Thymus (tissue), 11 donors: ENCODE measurements at regions not wholly inside any gene's neighbourhood (a gene's known extent, or its start where the extent isn't known, plus 50 kb on each side); places are given as distances from the start of the nearest gene placed in this dataset.
A peak's percentile ranks its signal among the peaks of the same experiment; 100 is the strongest.

Experiments used
- DNase-seq, 9 donors: peaks; one replicate each; pipeline ENCODE4 v3.0.0-alpha.2; 2013; ENCODE audit warnings: low spot score in 9 of 9, low read depth in 6 of 9, missing footprints in 1 of 9
- H3K27ac ChIP-seq, 2 donors: one replicate each; pipeline ENCODE4 v1.5.1; 2013; ENCODE audit warnings: control low read depth in 1 of 2, low read depth in 1 of 2, low read length in 1 of 2, mild to moderate bottlenecking in 1 of 2, moderate library complexity in 1 of 2
- H3K27me3 ChIP-seq, 2 donors: one replicate each; pipeline ENCODE4 v1.5.1; 2013; ENCODE audit warnings: low read length in 1 of 2; ENCODE audit not compliant: control insufficient read depth in 2 of 2, insufficient read depth in 1 of 2
- H3K36me3 ChIP-seq, 2 donors: one replicate each; pipeline ENCODE4 v1.5.1; 2013; ENCODE audit warnings: low read length in 1 of 2, mild to moderate bottlenecking in 1 of 2, moderate library complexity in 1 of 2; ENCODE audit not compliant: control insufficient read depth in 2 of 2, insufficient read depth in 2 of 2
- H3K4me1 ChIP-seq, 2 donors: one replicate each; pipeline ENCODE4 v1.5.1; 2013; ENCODE audit warnings: low read length in 2 of 2; ENCODE audit not compliant: control insufficient read depth in 2 of 2, insufficient read depth in 2 of 2
- H3K4me3 ChIP-seq, 2 donors: one replicate each; pipeline ENCODE4 v1.5.1; 2013; ENCODE audit warnings: low read length in 2 of 2, control low read depth in 1 of 2, mild to moderate bottlenecking in 1 of 2
- H3K9me3 ChIP-seq, 2 donors: one replicate each; pipeline ENCODE4 v1.5.1; 2013; ENCODE audit warnings: low read length in 1 of 2, mild to moderate bottlenecking in 1 of 2; ENCODE audit not compliant: control insufficient read depth in 2 of 2, insufficient read depth in 1 of 2
- WGBS: extraction: QIAGEN DNeasy Blood & Tissue Kit; methylation state at CpG from one replicate; pipeline ENCODE4 v1.1.7; 2013; 5-methylcytosine and 5-hydroxymethylcytosine counted together
- donor health status: healthy.

DNA sequence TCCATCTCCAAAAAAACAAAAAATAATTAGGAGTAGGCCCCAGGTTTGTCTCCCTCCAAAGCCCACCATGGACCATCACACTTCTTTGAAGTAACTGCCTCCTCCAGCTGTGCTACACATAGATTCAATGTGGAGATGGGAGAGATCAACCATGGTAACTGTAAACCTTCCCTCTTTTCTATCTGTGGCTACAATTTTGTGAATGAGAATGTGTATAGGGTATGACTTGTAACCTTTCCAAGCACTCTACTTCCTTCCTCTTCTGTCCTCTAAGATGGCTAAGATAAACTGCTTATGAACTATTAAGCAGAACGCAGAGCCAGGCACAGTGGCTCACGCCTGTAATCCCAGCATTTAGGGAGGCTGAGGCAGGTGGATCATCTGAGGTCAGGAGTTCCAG is 55.5 kb upstream of the ATP11B start:
- Histone ChIP-seq H3K9me3 (no peaks in the 10 kb centered on the region), H3K4me3 (no peak overlapping the region), H3K4me1 (no peaks in the 10 kb centered on the region), H3K36me3 (no peaks in the 10 kb centered on the region), H3K27me3 (peaks cover 2 to 3% of the 10 kb centered on the region in 2 donors), H3K27ac (no peak overlapping the region)
- WGBS: 55% methylated on average over 2 of the region's 2 CpGs
- no peak for DNase-seq

DNA sequence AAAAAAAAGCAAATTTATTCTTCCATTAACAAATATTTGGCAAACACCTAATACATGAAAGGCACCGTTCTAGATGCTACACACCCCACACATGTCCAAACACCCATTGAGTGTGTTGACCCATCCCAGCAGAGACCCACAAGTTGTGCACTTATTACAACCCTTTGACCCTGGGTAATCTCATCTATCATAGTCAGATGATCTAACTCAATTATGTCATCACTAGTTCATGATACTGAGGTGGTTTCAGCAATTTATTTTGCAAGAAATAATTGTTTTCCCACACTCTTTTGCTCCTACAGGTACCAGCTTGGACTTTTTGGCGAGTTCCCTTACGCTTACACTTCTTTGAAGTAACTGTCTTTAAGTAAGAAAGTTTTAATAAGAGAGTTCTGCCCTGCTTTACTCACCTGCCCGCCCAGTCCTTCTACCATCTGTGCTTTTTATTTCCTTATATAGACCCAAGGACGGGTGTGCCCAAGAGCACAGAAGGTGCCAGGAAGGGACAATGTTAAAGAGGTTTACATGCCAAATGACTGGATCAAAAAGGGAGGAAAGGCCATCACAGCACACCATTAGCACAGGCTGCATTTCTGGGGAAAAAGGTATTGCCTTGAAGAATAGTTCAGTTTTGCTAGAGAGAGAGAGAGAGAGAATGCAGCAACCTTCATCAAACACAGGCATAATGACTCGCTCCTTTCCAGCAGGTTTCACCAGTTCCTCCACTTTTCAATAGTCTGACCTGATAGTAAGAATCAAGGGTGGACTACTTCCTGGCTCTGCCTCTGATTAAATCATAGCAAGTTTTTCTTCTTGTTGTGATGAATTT is 54.5 kb upstream of the ATP11B start:
- no peak overlapping the region for H3K4me3 ChIP-seq
- peaks cover 2 to 3% of the 10 kb centered on the region in 2 donors for H3K27me3 ChIP-seq
- no peaks in the 10 kb centered on the region for H3K9me3 ChIP-seq
- WGBS: 91% methylated on average over 6 of the region's 6 CpGs
- H3K36me3 ChIP-seq: no peaks in the 10 kb centered on the region
- DNase-seq: no peak
- peak overlapping the region in 1 of 2 donors; percentile 53 for H3K27ac ChIP-seq
- H3K4me1 ChIP-seq: no peaks in the 10 kb centered on the region

DNA sequence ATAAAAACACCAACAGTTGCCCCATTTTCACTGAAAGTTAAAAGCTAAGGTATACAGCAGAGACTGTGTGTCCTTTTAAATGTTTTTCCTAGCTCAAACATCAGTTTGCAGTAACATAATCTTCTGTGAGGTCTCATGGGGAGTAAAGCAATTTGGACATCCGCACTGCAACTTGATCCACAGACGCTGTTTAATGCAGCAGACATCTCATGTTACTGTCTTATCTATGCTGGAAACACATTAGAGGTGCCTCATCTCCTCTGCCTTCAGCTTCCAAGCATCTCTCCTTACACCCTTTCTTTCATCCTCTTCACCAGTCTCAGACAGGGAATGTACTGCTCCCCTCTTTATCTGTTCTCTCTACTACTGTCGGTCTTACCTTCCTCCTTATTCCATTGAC is 53.7 kb upstream of the ATP11B start:
- no peak for DNase-seq
- no peaks in the 10 kb centered on the region for H3K4me1 ChIP-seq
- no peak overlapping the region for H3K4me3 ChIP-seq
- H3K27ac ChIP-seq: peak overlapping the region in 1 of 2 donors; percentile 53
- no peaks in the 10 kb centered on the region for H3K9me3 ChIP-seq
- WGBS: 93% methylated on average over 3 of the region's 3 CpGs
- peaks cover 2 to 3% of the 10 kb centered on the region in 2 donors for H3K27me3 ChIP-seq
- H3K36me3 ChIP-seq: no peaks in the 10 kb centered on the region

DNA sequence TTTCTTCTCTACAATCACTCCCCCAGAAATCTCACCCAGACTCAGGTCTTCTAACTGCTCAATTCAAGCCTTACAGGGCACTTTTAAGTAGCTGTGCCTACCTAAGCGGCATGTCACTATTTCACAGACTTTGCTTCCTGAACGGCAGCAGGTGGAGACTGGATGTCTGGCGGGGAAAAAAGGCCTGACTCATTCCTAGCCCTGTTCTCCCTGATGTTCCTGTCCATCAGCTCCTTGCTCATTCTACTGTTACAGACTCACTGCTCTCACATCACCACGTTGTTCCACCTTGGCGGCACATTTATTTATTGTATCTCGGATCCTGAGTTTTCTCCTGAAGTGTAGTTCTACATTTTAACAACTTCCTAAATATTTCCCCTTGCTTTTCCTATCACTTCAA is 52.6 kb upstream of the ATP11B start:
- 55% methylated on average over 6 of the region's 6 CpGs for WGBS
- H3K4me1 ChIP-seq: no peaks in the 10 kb centered on the region
- no peak overlapping the region for H3K4me3 ChIP-seq
- no peaks in the 10 kb centered on the region for H3K9me3 ChIP-seq
- no peaks in the 10 kb centered on the region for H3K36me3 ChIP-seq
- DNase-seq: no peak
- H3K27ac ChIP-seq: peak overlapping the region in 1 of 2 donors; percentile 62
- peaks cover 2 to 3% of the 10 kb centered on the region in 2 donors for H3K27me3 ChIP-seq

DNA sequence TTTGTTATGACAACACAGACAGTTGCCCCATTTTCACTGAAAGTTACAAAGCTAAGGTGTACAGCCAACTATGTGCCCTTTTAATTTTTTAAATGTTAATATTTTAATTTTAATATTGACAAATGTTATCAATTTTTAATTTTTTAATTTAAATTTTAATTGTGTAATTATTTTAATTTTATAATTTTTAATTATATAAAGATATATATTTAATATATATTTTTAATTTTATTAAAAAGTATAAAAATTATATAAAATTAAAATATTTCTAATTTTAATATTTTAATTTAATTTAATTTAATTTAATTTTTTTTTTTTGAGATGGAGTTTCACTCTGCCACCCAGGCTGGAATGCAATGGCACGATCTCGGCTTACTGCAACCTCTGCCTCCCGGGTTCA is 52.1 kb upstream of the ATP11B start:
- 97% methylated on average over 3 of the region's 3 CpGs for WGBS
- H3K27me3 ChIP-seq: peaks cover 2 to 3% of the 10 kb centered on the region in 2 donors
- H3K4me1 ChIP-seq: no peaks in the 10 kb centered on the region
- no peak overlapping the region for H3K27ac ChIP-seq
- H3K9me3 ChIP-seq: no peaks in the 10 kb centered on the region
- no peak overlapping the region for H3K4me3 ChIP-seq
- H3K36me3 ChIP-seq: no peaks in the 10 kb centered on the region
- DNase-seq: no peak
